Stimulated activated CD4-positive, alpha-beta T cell treated with anti-CD3 and anti-CD28 coated beads, TNF-alpha, amount 100 ng/mL, for 1 hour (primary cell): ENCODE measurements at regions not wholly inside any gene's neighbourhood (a gene's known extent, or its start where the extent isn't known, plus 50 kb on each side); places are given as distances from the start of the nearest gene placed in this dataset.
"Not testable (repeated sequence)": the region's sequence is repeated elsewhere in the genome, so short reads cannot be mapped to it uniquely, and the experiment has no call there.

Experiments used
- DNase-seq, 3 donors: peaks; one replicate each; pipeline ENCODE4 v3.0.0-alpha.2; 2020; ENCODE audit warnings: low read depth in 3 of 3, low spot score in 1 of 3

DNA sequence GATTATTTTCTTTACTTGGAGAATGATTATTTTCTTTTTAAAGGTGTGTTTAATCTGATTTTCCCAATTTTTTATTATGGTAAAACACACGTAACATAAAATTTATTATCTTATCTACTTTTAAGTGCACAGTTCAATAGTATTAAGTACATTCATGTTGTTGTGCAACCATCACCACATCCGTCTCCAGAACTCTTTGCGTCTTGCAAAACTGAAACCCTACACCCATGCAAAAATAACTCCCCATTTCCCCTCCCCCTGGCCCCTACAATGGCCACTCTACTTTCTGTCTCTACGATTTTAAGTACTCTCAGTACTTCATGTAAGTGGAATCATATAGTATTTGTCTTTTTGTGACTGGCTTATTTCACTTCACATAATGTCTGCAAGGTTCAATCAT, 230.7 kb downstream of the SATB1 start:
- DNase-seq = no peak

DNA sequence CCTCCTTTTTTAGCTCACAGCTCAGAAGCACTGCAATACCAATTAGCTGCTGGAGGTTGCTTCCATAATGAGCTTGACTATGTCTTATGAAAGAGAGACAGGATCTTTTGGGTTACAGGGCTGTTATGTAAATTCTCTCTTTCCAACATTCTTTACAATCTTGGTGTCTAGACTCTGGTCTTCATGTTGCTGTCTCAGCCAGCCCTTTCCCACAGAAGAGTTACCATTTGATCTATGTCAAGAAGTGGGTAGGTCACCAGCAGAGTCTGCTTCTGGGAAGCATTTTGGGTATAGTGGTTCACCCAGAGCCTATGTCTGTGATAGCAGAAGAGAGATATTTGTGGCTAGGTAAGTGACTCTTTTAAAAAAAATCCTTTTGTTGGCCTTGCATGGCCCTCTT, 234.5 kb downstream of the SATB1 start:
- DNase-seq = no peak

GRCh38 chr3:18189282-18190050, 235.7 kb downstream of the SATB1 start:
- no peak for DNase-seq

DNA sequence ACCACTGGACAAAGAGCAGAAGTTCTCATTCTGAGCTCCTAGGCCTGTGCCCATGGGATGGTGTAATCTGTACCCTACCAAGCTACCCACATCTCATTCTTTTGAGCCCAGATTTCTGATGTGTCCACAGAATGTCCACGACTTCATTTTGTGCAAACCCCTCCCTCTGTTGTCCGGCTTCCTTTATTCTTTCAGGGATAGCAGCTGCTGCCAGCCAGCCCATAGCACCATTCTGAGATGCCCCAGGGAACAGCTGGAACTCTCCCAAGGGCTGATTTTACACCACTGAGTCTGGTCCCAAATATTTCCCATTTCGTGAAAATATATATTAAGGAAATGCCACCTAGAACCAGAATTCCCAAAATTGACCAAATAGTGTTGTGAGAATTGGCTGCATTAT, 236.6 kb downstream of the SATB1 start:
- DNase-seq = no peak

DNA sequence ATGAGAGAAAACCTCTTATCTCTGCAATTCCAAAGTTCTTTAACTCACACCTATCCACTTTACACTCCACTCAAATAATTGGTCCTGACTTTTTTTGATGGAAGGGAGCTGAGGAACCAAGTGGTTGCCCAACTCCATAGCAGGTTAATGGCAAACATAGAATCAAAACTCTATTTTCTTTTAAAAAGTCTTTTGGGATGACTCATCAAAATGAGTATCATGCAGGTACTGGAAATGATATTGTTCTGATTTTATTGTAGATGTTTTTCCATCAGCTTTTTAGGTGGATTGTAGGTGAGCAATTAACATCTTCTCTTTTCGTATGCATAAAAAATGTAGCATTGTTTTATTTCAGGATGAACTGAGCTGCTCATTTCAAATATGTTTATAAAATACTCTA, 239.5 kb downstream of the SATB1 start:
- DNase-seq = no peak

GRCh38 chr3:18182923-18183322, 242.2 kb downstream of the SATB1 start:
- DNase-seq = not testable (repeated sequence)

GRCh38 chr3:18179521-18179920, 245.6 kb downstream of the SATB1 start:
- no peak for DNase-seq

DNA sequence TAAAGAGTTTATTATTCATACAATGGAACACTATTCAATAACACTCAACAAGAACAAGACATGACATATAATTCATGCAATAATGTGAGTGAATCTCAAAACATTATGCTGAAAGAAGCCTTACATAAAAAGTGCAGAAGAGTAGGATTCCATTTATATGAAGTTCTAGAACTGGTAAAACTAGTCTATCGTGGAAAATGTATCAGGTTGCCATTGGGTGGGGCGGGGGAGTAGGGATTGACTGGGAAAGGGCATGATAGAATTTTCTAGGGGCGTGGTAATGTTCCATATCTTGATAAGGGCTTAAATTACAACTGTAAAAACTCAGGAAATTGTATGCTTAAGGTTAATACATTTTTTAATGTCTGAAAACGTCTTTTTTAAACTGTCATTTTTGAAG, 247.9 kb downstream of the SATB1 start:
- no peak for DNase-seq

DNA sequence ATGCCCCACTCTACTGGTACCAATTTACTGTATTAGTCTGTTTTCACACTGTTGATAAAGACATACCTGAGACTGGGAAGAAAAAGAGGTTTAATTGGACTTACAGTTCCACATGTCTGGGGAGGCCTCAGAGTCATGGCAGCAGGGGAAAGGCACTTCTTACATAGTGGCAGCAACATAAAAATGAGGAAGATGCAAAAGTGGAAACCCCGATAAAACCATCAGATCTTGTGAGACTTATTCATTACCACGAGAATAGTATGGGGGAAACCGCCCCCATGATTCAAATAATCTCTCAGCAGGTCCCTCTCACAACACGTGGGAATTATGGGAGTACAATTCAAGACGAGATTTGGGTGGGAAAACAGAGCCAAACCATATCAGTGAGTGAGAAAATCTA, 251.2 kb downstream of the SATB1 start:
- not testable (repeated sequence) for DNase-seq

GRCh38 chr3:18159681-18160080, 265.5 kb downstream of the SATB1 start:
- no peak for DNase-seq

DNA sequence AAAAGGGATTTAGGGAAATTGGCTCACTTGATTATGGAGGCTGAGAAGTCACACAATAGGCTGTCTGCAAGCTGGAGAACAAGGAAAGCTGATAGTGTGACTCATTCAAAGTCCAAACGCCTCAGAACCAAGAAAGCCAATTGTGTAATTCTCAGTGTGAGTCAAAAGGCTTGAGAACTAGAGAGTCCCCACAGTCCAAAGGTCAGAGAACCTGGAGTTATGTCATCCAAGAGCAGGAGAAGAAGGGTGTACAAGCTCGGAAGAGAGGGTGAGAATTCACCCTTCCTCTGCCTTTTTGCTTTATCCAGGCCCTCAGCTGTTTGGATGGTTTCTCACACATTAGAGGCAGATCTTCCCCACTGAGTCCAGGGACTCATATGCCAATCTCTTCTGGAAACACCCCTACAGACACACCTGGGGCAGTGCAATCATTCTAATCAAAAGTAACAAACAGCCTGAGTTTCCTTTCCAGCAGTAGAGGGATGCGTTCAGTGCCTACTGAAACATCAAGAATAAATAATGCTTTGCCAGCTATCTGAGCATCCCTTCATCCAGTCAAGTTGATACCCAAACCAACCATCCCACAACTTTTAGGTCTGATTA, 271.5 kb downstream of the SATB1 start:
- no peak for DNase-seq

GRCh38 chr3:18151199-18151598, 273.9 kb downstream of the SATB1 start:
- no peak for DNase-seq

- no peak for DNase-seq
Observed at GRCh38 chr3:18149935-18150334, 275.2 kb downstream of the SATB1 start.

DNA sequence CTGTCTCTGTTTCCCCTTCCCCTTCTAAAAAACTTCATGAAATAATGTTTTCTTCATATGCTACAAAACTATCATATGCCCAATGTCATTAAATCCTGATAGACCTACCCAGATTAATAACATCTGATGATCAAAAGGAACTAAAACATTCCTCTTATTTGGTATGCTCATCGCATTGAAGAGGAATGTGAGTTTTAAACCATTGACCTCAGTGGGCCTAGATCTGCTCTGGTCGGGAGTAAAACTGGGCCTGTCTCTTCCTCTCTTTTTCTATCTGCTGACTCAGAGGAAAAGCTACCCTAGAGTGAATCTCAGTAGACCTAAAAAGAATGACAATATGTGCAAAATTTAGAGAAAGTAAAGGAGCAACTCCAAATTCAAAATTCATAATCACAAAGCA, 275.8 kb downstream of the SATB1 start:
- no peak for DNase-seq

- no peak for DNase-seq
Observed at GRCh38 chr3:18144571-18144970, 280.6 kb downstream of the SATB1 start.

DNA sequence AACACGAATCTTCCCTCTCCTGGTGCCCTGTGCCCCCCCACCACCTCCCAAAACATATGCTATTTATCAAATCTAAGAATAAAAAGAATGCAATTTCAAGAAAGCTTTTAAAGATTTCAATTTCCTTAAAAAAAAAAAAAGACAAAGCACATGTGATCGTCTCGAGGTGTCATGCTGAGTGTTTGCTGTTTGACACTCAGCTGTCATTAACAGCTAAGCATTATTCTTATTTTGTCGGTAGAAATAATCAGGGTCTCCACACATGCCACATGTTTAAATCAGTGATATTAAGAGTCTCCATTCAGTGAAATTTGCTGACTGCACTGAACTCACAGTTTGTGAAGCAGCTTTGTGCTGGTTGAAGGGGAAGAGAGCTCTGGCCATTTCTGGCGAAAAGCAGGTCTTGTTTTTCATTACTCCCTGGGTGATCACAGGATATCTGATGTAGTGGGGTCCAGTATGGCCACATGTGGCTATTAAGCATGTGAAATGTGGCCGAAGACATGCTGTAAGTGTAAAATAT, 281.8 kb downstream of the SATB1 start:
- DNase-seq = no peak

DNA sequence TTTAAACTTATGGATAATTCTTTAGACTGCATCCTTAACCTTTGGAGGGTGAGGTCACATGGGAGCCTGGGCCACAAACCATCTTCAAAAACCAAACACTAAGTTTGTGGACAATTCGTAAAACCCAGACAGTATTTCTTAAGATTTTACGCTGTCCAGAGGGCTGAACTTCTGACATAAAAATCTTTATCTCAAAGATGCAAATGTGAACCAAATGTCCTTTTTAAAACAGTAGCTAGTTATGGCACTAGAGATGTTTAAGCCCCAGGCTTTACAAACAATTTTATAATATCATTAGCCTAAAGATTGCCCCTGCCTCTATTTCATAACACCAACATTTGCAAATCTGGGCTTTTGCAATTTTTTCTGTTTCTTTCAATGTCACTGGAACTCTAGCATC, 287.2 kb downstream of the SATB1 start:
- no peak for DNase-seq

DNA sequence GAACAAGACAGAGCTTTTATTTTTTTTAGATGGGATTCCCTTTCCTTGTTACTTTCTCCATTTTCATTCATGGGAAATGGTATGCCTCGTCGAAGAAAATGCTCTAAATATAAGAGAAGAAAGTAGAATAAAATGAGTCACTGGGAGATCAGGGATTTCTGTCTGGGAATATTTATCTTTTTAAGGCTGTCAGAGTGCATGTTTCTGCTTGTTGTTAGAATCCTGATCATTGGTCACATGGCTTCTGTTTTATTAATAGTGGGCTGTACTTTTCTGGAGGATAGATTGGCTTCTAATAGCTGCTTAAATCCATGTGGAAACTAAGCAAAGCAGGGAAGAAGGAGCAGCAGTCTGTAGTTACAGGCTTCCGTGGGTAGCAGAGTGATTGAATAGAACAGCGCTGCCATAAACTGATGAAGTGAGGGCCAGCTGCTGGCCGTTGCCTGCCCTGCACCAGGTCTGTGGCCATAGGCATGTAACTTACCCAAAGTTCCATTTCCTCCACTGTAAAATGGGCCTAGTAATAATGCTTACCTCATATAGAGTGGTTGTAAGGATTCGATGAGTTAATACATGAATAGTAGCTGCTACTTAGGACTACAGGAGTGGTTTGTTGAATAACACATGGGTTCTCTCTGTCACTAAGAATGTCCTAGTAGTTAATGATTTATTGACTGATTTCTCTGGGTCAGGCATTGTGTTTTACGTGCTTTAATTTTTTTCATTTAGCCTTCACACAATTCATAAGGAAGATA, 289.9 kb downstream of the SATB1 start:
- no peak for DNase-seq

- no peak for DNase-seq
Observed at GRCh38 chr3:18134386-18135059, 290.6 kb downstream of the SATB1 start.

DNA sequence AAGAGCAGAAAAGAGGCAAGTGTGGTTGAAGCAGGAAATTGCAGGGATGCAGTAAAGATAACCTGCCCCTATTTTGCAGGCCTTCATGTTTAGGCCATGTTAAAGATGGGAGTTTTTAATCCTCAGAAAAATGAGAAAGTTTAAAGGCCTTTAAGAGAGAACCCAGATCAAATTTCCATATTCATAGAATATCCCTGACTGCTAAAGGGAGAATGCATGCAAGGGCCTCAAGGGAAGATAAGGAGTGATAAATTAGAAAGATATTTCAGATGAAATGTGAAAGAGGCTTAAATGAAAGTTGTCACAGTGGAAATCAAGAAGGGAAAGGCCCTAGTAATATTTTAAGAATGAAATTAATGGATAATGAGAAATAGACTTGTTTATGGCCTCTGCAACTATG, 292.1 kb downstream of the SATB1 start:
- DNase-seq = no peak

GRCh38 chr3:18127859-18128681, 297.1 kb downstream of the SATB1 start:
- DNase-seq = no peak
